ENCODE measurements at regions not wholly inside any gene's neighbourhood (a gene's known extent, or its start where the extent isn't known, plus 50 kb on each side); places are given as distances from the start of the nearest gene placed in this dataset.

- DNase-seq (ENCODE audit: low spot score) = no peak
- Mint-ChIP-seq H3K27me3 (ENCODE audit: low read depth) (no peaks in the 10 kb centered on the region), H3K4me3 (ENCODE audit: unreplicated experiment) (no peak overlapping the region), H3K4me1 (ENCODE audit: low read depth) (no peaks in the 10 kb centered on the region), H3K9me3 (ENCODE audit: low read depth) (peaks cover 11% of the 10 kb centered on the region), H3K27ac (ENCODE audit: unreplicated experiment) (no peak overlapping the region), H3K36me3 (ENCODE audit: low read depth) (peaks cover 2% of the 10 kb centered on the region)
- no peak for TF ChIP-seq CTCF (IDR thresholded peaks at IDR 0.05)
These were observed 225.7 kb downstream of the DPH6 start for GRCh38 chr15:35320158-35320780.

GRCh38 chr15:35319354-35319753, 226.6 kb downstream of the DPH6 start:
- Mint-ChIP-seq H3K27ac (ENCODE audit: unreplicated experiment) (no peak overlapping the region), H3K4me3 (ENCODE audit: unreplicated experiment) (no peak overlapping the region)
- DNase-seq (ENCODE audit: low spot score) = no peak

GRCh38 chr15:35317217-35317616, 228.7 kb downstream of the DPH6 start:
- no peaks in the 10 kb centered on the region for H3K27me3 Mint-ChIP-seq (ENCODE audit: low read depth)
- no peaks in the 10 kb centered on the region for H3K4me1 Mint-ChIP-seq (ENCODE audit: low read depth)
- peaks cover 15% of the 10 kb centered on the region for H3K9me3 Mint-ChIP-seq (ENCODE audit: low read depth)
- no peak overlapping the region for H3K27ac Mint-ChIP-seq (ENCODE audit: unreplicated experiment)
- H3K4me3 Mint-ChIP-seq (ENCODE audit: unreplicated experiment) = no peak overlapping the region
- no peak for TF ChIP-seq CTCF (IDR thresholded peaks at IDR 0.05)
- H3K36me3 Mint-ChIP-seq (ENCODE audit: low read depth) = peaks cover 3% of the 10 kb centered on the region
- DNase-seq (ENCODE audit: low spot score) = no peak

More at GRCh38 chr15:35319354-35319753, 226.6 kb downstream of the DPH6 start:
- TF ChIP-seq CTCF (IDR thresholded peaks at IDR 0.05) = no peak
- no peaks in the 10 kb centered on the region for H3K27me3 Mint-ChIP-seq (ENCODE audit: low read depth)
- H3K4me1 Mint-ChIP-seq (ENCODE audit: low read depth) = no peaks in the 10 kb centered on the region
- H3K9me3 Mint-ChIP-seq (ENCODE audit: low read depth) = peaks cover 11% of the 10 kb centered on the region
- H3K36me3 Mint-ChIP-seq (ENCODE audit: low read depth) = peaks cover 2% of the 10 kb centered on the region

- Mint-ChIP-seq H3K27ac (ENCODE audit: unreplicated experiment) (no peak overlapping the region), H3K9me3 (ENCODE audit: low read depth) (peaks cover 15% of the 10 kb centered on the region)
- no peak for TF ChIP-seq CTCF (IDR thresholded peaks at IDR 0.05)
These were observed 227.2 kb upstream of the NANOGP8 start for GRCh38 chr15:35312344-35312743.

GRCh38 chr15:35311615-35312014, 226.5 kb upstream of the NANOGP8 start:
- Mint-ChIP-seq H3K27me3 (ENCODE audit: low read depth) (no peaks in the 10 kb centered on the region), H3K36me3 (ENCODE audit: low read depth) (peaks cover 3% of the 10 kb centered on the region), H3K4me3 (ENCODE audit: unreplicated experiment) (no peak overlapping the region), H3K9me3 (ENCODE audit: low read depth) (peaks cover 15% of the 10 kb centered on the region), H3K27ac (ENCODE audit: unreplicated experiment) (no peak overlapping the region), H3K4me1 (ENCODE audit: low read depth) (peaks cover 29% of the 10 kb centered on the region)
- TF ChIP-seq CTCF (IDR thresholded peaks at IDR 0.05) = no peak
- DNase-seq (ENCODE audit: low spot score) = no peak

More at GRCh38 chr15:35312344-35312743, 227.2 kb upstream of the NANOGP8 start:
- peaks cover 22% of the 10 kb centered on the region for H3K4me1 Mint-ChIP-seq (ENCODE audit: low read depth)
- no peak overlapping the region for H3K4me3 Mint-ChIP-seq (ENCODE audit: unreplicated experiment)
- H3K36me3 Mint-ChIP-seq (ENCODE audit: low read depth) = peaks cover 3% of the 10 kb centered on the region
- DNase-seq (ENCODE audit: low spot score) = no peak
- no peaks in the 10 kb centered on the region for H3K27me3 Mint-ChIP-seq (ENCODE audit: low read depth)
